ENCODE measurements at regions not wholly inside any gene's neighbourhood (a gene's known extent, or its start where the extent isn't known, plus 50 kb on each side); places are given as distances from the start of the nearest gene placed in this dataset.

DNA sequence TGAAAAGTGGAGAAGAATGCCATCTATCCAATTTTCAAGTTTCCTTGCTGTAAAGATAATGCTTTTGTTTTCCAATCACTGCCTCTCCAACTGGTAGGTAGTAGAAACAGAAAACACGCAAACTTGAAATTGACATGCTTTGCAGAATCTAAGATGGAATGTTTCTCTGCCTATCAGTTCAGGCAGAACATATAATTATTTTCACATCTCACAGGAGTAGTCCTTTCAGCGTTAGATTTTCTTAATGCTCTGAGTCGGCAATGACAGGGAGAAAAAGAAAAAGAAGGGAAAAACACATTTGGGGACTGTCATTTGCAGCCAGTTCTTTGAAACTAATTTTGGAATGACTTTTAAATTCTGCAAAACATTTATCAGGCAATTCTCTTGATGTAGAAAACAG, 818.7 kb upstream of the PTPRD start:
- no peak overlapping the region for H2AFZ ChIP-seq (replicated peaks; ENCODE audit: low read length, poor library complexity)
- H2BK5ac ChIP-seq (ENCODE audit: low read depth, low read length, poor library complexity, severe bottlenecking), result no peak overlapping the region
- H2BK15ac ChIP-seq (ENCODE audit: low read depth, low read length), result no peak overlapping the region
- intact Hi-C loops (cut with micrococcal nuclease), result no loop called here
- no peak for ATAC-seq (ENCODE audit: low read depth)
- H3K4me1 ChIP-seq (ENCODE audit: control insufficient read depth, insufficient read depth, low read length), result no peaks in the 10 kb centered on the region
- H4K20me1 ChIP-seq (ENCODE audit: insufficient read depth, low read length), result no peaks in the 10 kb centered on the region
- DNase-seq, result no peak
- no peak overlapping the region for H2BK20ac ChIP-seq (ENCODE audit: low read depth, low read length)
- H2AK5ac ChIP-seq (ENCODE audit: low read depth, low read length), result no peak overlapping the region
- H3K9me3 ChIP-seq (ENCODE audit: control insufficient read depth, insufficient read depth, low read length), result peaks cover 3% of the 10 kb centered on the region; the same call in 1 of the 2 replicates
- no peak overlapping the region for H3K4me2 ChIP-seq (ENCODE audit: low read depth, low read length)
- no peak overlapping the region for H3K4me3 ChIP-seq (ENCODE audit: insufficient read depth, low read depth, low read length)
- no peaks in the 10 kb centered on the region for H3K79me1 ChIP-seq (ENCODE audit: low read depth in 1 of 2, low read length in 2 of 2)
- TF ChIP-seq NFE2L2 (IDR thresholded peaks at IDR 0.05; ENCODE audit: low read depth, low read length) (no peak), POLR2A (IDR thresholded peaks at IDR 0.05; ENCODE audit: low read depth, low read length) (no peak), MAZ (IDR thresholded peaks at IDR 0.05; ENCODE audit: borderline replicate concordance, low read depth, low read length) (no peak), BHLHE40 (IDR thresholded peaks at IDR 0.05; ENCODE audit: low read depth, low read length) (no peak), CHD1 (IDR thresholded peaks at IDR 0.05; ENCODE audit: low read depth, low read length) (no peak), RFX5 (IDR thresholded peaks at IDR 0.05; ENCODE audit: low read depth, low read length) (no peak), SMC3 (IDR thresholded peaks at IDR 0.05; ENCODE audit: low read depth, low read length) (no peak), RAD21 (IDR thresholded peaks at IDR 0.05; ENCODE audit: low read length) (no peak), FOS (IDR thresholded peaks at IDR 0.05; ENCODE audit: low read depth, low read length) (no peak), ELK1 (IDR thresholded peaks at IDR 0.05; ENCODE audit: borderline replicate concordance, low read depth, low read length) (no peak), CTCF (conservative IDR thresholded peaks at IDR 0.05; ENCODE audit: low read depth, low read length) (no peak), CEBPB (IDR thresholded peaks at IDR 0.05; ENCODE audit: low read depth, low read length) (no peak)
- TF ChIP-seq, protein P1, sequence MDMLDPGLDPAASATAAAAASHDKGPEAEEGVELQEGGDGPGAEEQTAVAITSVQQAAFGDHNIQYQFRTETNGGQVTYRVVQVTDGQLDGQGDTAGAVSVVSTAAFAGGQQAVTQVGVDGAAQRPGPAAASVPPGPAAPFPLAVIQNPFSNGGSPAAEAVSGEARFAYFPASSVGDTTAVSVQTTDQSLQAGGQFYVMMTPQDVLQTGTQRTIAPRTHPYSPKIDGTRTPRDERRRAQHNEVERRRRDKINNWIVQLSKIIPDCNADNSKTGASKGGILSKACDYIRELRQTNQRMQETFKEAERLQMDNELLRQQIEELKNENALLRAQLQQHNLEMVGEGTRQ (IDR thresholded peaks at IDR 0.05; ENCODE audit: low read depth, low read length), result no peak
- no peak overlapping the region for H3K23ac ChIP-seq (ENCODE audit: low read depth, low read length)
- CTCF ChIA-PET, result no interaction called here
- no peak overlapping the region for H3K14ac ChIP-seq (replicated peaks; ENCODE audit: low read depth, low read length)
- whole genome bisulfite sequencing, 2 experiments (ENCODE audit: extremely low coverage in 2 of 2, insufficient read length in 1 of 2), result no CpG with 5 or more reads among the region's 3 CpGs
- no peak overlapping the region for H3K9ac ChIP-seq (ENCODE audit: low read depth, low read length)
- no peak overlapping the region for H3K27ac ChIP-seq (ENCODE audit: insufficient read depth, low read length)
- no TSS peak for BruUV-seq (replicated peaks)
- H4K91ac ChIP-seq (ENCODE audit: insufficient read depth, low read depth, low read length), result no peak overlapping the region
- H2AK9ac ChIP-seq (replicated peaks; ENCODE audit: low read depth, low read length, poor library complexity), result no peak overlapping the region
- no peak overlapping the region for H3K4ac ChIP-seq (ENCODE audit: low read depth, low read length)
- H3K36me3 ChIP-seq (ENCODE audit: control insufficient read depth, insufficient read depth, low read length), result no peaks in the 10 kb centered on the region
- no peak overlapping the region for H4K5ac ChIP-seq (ENCODE audit: low read depth, low read length)
- no peaks in the 10 kb centered on the region for H3K9me1 ChIP-seq (ENCODE audit: insufficient read depth, low read length)
- in situ Hi-C loops (cut with MboI; ENCODE audit: low sequenced_read_pairs), result no loop called here
- no peak overlapping the region for H4K8ac ChIP-seq (ENCODE audit: low read depth in 2 of 2, low read length in 2 of 2)
- dilution Hi-C loops (cut with HindIII; ENCODE audit: low sequenced_read_pairs, unreplicated experiment), result no loop called here
- no peak overlapping the region for H2BK120ac ChIP-seq (ENCODE audit: low read depth, low read length)
- no peak overlapping the region for H3K56ac ChIP-seq (ENCODE audit: extremely low read depth, insufficient read depth, low read length)
- POLR2A ChIA-PET (ENCODE audit: unreplicated experiment), result no interaction called here
- no peaks in the 10 kb centered on the region for H3K27me3 ChIP-seq (ENCODE audit: control insufficient read depth, insufficient read depth, low read length)
- no peak overlapping the region for H3K18ac ChIP-seq (ENCODE audit: low read depth, low read length)

Measured in IMR-90 (cell line).